Endothelial cell (in vitro differentiated cells): ENCODE measurements at regions not wholly inside any gene's neighbourhood (a gene's known extent, or its start where the extent isn't known, plus 50 kb on each side); places are given as distances from the start of the nearest gene placed in this dataset.

Experiments
- DNase-seq: peaks from one replicate; pipeline ENCODE4 v3.0.0; 2021; ENCODE audit warnings: low spot score
- H3K27ac Mint-ChIP-seq: one replicate; pipeline ENCODE4 v1.8.0; 2021; ENCODE audit warnings: mixed read lengths, inconsistent platforms; ENCODE audit not compliant: unreplicated experiment
- H3K27me3 Mint-ChIP-seq: one replicate; pipeline ENCODE4 v1.8.0; 2021; ENCODE audit warnings: mild to moderate bottlenecking, moderate library complexity, mixed read lengths, inconsistent platforms; ENCODE audit not compliant: unreplicated experiment
- H3K36me3 Mint-ChIP-seq: one replicate; pipeline ENCODE4 v1.8.0; 2021; ENCODE audit warnings: mild to moderate bottlenecking, low read depth, mixed read lengths, inconsistent platforms; ENCODE audit not compliant: unreplicated experiment
- H3K4me1 Mint-ChIP-seq: one replicate; pipeline ENCODE4 v1.8.0; 2021; ENCODE audit warnings: mild to moderate bottlenecking, mixed read lengths, inconsistent platforms; ENCODE audit not compliant: unreplicated experiment
- H3K4me3 Mint-ChIP-seq: one replicate; pipeline ENCODE4 v1.8.0; 2021; ENCODE audit warnings: mild to moderate bottlenecking, mixed read lengths, inconsistent platforms; ENCODE audit not compliant: unreplicated experiment
- H3K9me3 Mint-ChIP-seq: one replicate; pipeline ENCODE4 v1.8.0; 2021; ENCODE audit warnings: mixed read lengths, inconsistent platforms; ENCODE audit not compliant: unreplicated experiment
- CTCF ChIP-seq: fragments of 200-600 bp; sonication (generic); IDR thresholded peaks from one replicate; pipeline ENCODE4 v1.5.0; 2021; ENCODE audit warnings: antibody characterized with exemption; ENCODE audit not compliant: unreplicated experiment

- no peaks in the 10 kb centered on the region for H3K4me1 Mint-ChIP-seq
- no peaks in the 10 kb centered on the region for H3K9me3 Mint-ChIP-seq
- DNase-seq = no peak
Observed at GRCh38 chr2:185607945-185608344, 130.7 kb upstream of the FSIP2 start.

GRCh38 chr2:185608799-185609198 is 129.8 kb upstream of the FSIP2 start:
- Mint-ChIP-seq H3K4me3 (no peak overlapping the region), H3K27ac (no peak overlapping the region), H3K36me3 (no peaks in the 10 kb centered on the region), H3K4me1 (no peaks in the 10 kb centered on the region), H3K9me3 (no peaks in the 10 kb centered on the region), H3K27me3 (no peaks in the 10 kb centered on the region)
- no peak for TF ChIP-seq CTCF
- DNase-seq = no peak

More at GRCh38 chr2:185607945-185608344, 130.7 kb upstream of the FSIP2 start:
- no peaks in the 10 kb centered on the region for H3K36me3 Mint-ChIP-seq
- H3K27ac Mint-ChIP-seq = no peak overlapping the region
- H3K27me3 Mint-ChIP-seq = no peaks in the 10 kb centered on the region
- TF ChIP-seq CTCF = no peak
- no peak overlapping the region for H3K4me3 Mint-ChIP-seq

GRCh38 chr2:185610301-185610700 is 128.3 kb upstream of the FSIP2 start:
- Mint-ChIP-seq H3K36me3 (no peaks in the 10 kb centered on the region), H3K4me3 (no peak overlapping the region), H3K27me3 (no peaks in the 10 kb centered on the region), H3K9me3 (no peaks in the 10 kb centered on the region), H3K27ac (no peak overlapping the region), H3K4me1 (no peaks in the 10 kb centered on the region)
- no peak for DNase-seq
- no peak for TF ChIP-seq CTCF

GRCh38 chr2:185618625-185619024 is 120.0 kb upstream of the FSIP2 start:
- TF ChIP-seq CTCF = no peak
- Mint-ChIP-seq H3K4me3 (no peak overlapping the region), H3K27me3 (peaks cover 1% of the 10 kb centered on the region), H3K4me1 (no peaks in the 10 kb centered on the region), H3K9me3 (no peaks in the 10 kb centered on the region), H3K27ac (no peak overlapping the region), H3K36me3 (no peaks in the 10 kb centered on the region)
- no peak for DNase-seq

- Mint-ChIP-seq H3K4me1 (no peaks in the 10 kb centered on the region), H3K36me3 (no peaks in the 10 kb centered on the region), H3K27me3 (no peaks in the 10 kb centered on the region), H3K4me3 (no peak overlapping the region), H3K27ac (no peak overlapping the region), H3K9me3 (no peaks in the 10 kb centered on the region)
- no peak for TF ChIP-seq CTCF
- no peak for DNase-seq
Observed at GRCh38 chr2:185625604-185626003, 113.0 kb upstream of the FSIP2 start.
